DOHH2 (cell line): ENCODE measurements at regions not wholly inside any gene's neighbourhood (a gene's known extent, or its start where the extent isn't known, plus 50 kb on each side); places are given as distances from the start of the nearest gene placed in this dataset.

ENCODE experiments used
- CTCF ChIP-seq: fragments of 200-600 bp; sonication (generic); IDR thresholded peaks from one replicate; pipeline ENCODE4 v1.5.1; 2014; ENCODE audit warnings: antibody characterized with exemption, mild to moderate bottlenecking, low read depth, low read length; ENCODE audit not compliant: poor library complexity, severe bottlenecking
- EZH2phosphoT487 ChIP-seq: fragments of 200-600 bp; sonication (generic); IDR thresholded peaks from 2 replicates; pipeline ENCODE4 v1.6.1; 2017; ENCODE audit warnings: borderline replicate concordance, mild to moderate bottlenecking, antibody characterized with exemption, low read length, moderate library complexity, mixed read lengths

- TF ChIP-seq CTCF, result no peak
- TF ChIP-seq EZH2phosphoT487, result no peak
Measured at GRCh38 chrX:51006064-51006463, 95.5 kb downstream of the BMP15 start.
